HG03520 (cell line): ENCODE measurements at regions not wholly inside any gene's neighbourhood (a gene's known extent, or its start where the extent isn't known, plus 50 kb on each side); places are given as distances from the start of the nearest gene placed in this dataset.
"Not testable (repeated sequence)": the region's sequence is repeated elsewhere in the genome, so short reads cannot be mapped to it uniquely, and the experiment has no call there.

Experiments
- ATAC-seq: cut with Tn5 transposase; IDR thresholded peaks from one replicate; pipeline ENCODE4 v1.9.1; 2021; ENCODE audit warnings: mild to moderate bottlenecking, moderate library complexity; ENCODE audit not compliant: unreplicated experiment

- ATAC-seq: no peak
These were observed 266.8 kb upstream of the SMIM21 start for GRCh38 chr18:75694292-75694691.

GRCh38 chr18:75691483-75691882, 264.0 kb upstream of the SMIM21 start:
- no peak for ATAC-seq

GRCh38 chr18:75690283-75690682, 262.8 kb upstream of the SMIM21 start:
- not testable (repeated sequence) for ATAC-seq

GRCh38 chr18:75687626-75688025, 260.1 kb upstream of the SMIM21 start:
- no peak for ATAC-seq

GRCh38 chr18:75683426-75683825, 255.9 kb upstream of the SMIM21 start:
- ATAC-seq: no peak

- no peak for ATAC-seq
These were observed 254.1 kb upstream of the SMIM21 start for GRCh38 chr18:75681538-75682115.

GRCh38 chr18:75679331-75679730, 251.8 kb upstream of the SMIM21 start:
- no peak for ATAC-seq

GRCh38 chr18:75678627-75679026, 251.1 kb upstream of the SMIM21 start:
- ATAC-seq: no peak

GRCh38 chr18:75677696-75678455, 250.4 kb upstream of the SMIM21 start:
- no peak for ATAC-seq

- no peak for ATAC-seq
These were observed 233.4 kb upstream of the SMIM21 start for GRCh38 chr18:75660932-75661331.

- ATAC-seq: no peak
These were observed 232.1 kb upstream of the SMIM21 start for GRCh38 chr18:75659535-75660023.

GRCh38 chr18:75658330-75658729, 230.8 kb upstream of the SMIM21 start:
- no peak for ATAC-seq

- no peak for ATAC-seq
These were observed 229.2 kb upstream of the SMIM21 start for GRCh38 chr18:75656563-75657247.

GRCh38 chr18:75656035-75656434, 228.5 kb upstream of the SMIM21 start:
- no peak for ATAC-seq

- no peak for ATAC-seq
These were observed 227.6 kb upstream of the SMIM21 start for GRCh38 chr18:75654851-75655751.

GRCh38 chr18:75654386-75654785, 226.9 kb upstream of the SMIM21 start:
- no peak for ATAC-seq

GRCh38 chr18:75652528-75652927, 225.0 kb upstream of the SMIM21 start:
- ATAC-seq: no peak

- no peak for ATAC-seq
These were observed 217.4 kb upstream of the SMIM21 start for GRCh38 chr18:75644871-75645270.

- no peak for ATAC-seq
These were observed 215.6 kb upstream of the SMIM21 start for GRCh38 chr18:75643083-75643482.

GRCh38 chr18:75639472-75639831, 211.9 kb upstream of the SMIM21 start:
- ATAC-seq: no peak
